Stimulated activated CD4-positive, alpha-beta T cell treated with anti-CD3 and anti-CD28 coated beads, Interleukin-2, amount 100 ng/mL, for 48 hours (primary cell): ENCODE measurements at regions not wholly inside any gene's neighbourhood (a gene's known extent, or its start where the extent isn't known, plus 50 kb on each side); places are given as distances from the start of the nearest gene placed in this dataset.

ENCODE experiments used
- DNase-seq, 2 donors: peaks; one replicate each; pipeline ENCODE4 v3.0.0-alpha.2; 2020

GRCh38 chr12:89941436-89941835 is 232.8 kb upstream of the ATP2B1 start:
- no peak for DNase-seq

- no peak for DNase-seq
Observed at GRCh38 chr12:89939522-89940215, 231.0 kb upstream of the ATP2B1 start.

GRCh38 chr12:89936631-89937030 is 228.0 kb upstream of the ATP2B1 start:
- no peak for DNase-seq

- DNase-seq = no peak
Observed at GRCh38 chr12:89935850-89936249, 227.2 kb upstream of the ATP2B1 start.

- no peak for DNase-seq
Observed at GRCh38 chr12:89933911-89934310, 225.3 kb upstream of the ATP2B1 start.

GRCh38 chr12:89932954-89933353 is 224.3 kb upstream of the ATP2B1 start:
- DNase-seq = no peak

GRCh38 chr12:89928467-89928866 is 219.8 kb upstream of the ATP2B1 start:
- DNase-seq = no peak

GRCh38 chr12:89927226-89927698 is 218.6 kb upstream of the ATP2B1 start:
- no peak for DNase-seq

- no peak for DNase-seq
Observed at GRCh38 chr12:89924191-89924590, 215.6 kb upstream of the ATP2B1 start.

- DNase-seq = no peak
Observed at GRCh38 chr12:89923091-89923490, 214.5 kb upstream of the ATP2B1 start.

GRCh38 chr12:89920866-89921265 is 212.2 kb upstream of the ATP2B1 start:
- no peak for DNase-seq

GRCh38 chr12:89919241-89919906 is 210.7 kb upstream of the ATP2B1 start:
- no peak for DNase-seq

GRCh38 chr12:89918172-89918846 is 209.7 kb upstream of the ATP2B1 start:
- DNase-seq = no peak

- DNase-seq = no peak
Observed at GRCh38 chr12:89909753-89910152, 201.1 kb upstream of the ATP2B1 start.

GRCh38 chr12:89907659-89908058 is 199.0 kb upstream of the ATP2B1 start:
- DNase-seq = no peak

GRCh38 chr12:89906824-89907223 is 198.2 kb upstream of the ATP2B1 start:
- no peak for DNase-seq

GRCh38 chr12:89906178-89906577 is 197.5 kb upstream of the ATP2B1 start:
- DNase-seq = no peak

- no peak for DNase-seq
Observed at GRCh38 chr12:89901906-89902642, 193.4 kb upstream of the ATP2B1 start.

- DNase-seq = no peak
Observed at GRCh38 chr12:89901319-89901718, 192.7 kb upstream of the ATP2B1 start.

GRCh38 chr12:89899651-89900050 is 191.0 kb upstream of the ATP2B1 start:
- DNase-seq = no peak

GRCh38 chr12:89895591-89895990 is 187.0 kb upstream of the ATP2B1 start:
- DNase-seq = no peak

- DNase-seq = no peak
Observed at GRCh38 chr12:89895101-89895500, 186.5 kb upstream of the ATP2B1 start.

- no peak for DNase-seq
Observed at GRCh38 chr12:89893972-89894706, 185.5 kb upstream of the ATP2B1 start.
